ENCODE measurements at regions not wholly inside any gene's neighbourhood (a gene's known extent, or its start where the extent isn't known, plus 50 kb on each side); places are given as distances from the start of the nearest gene placed in this dataset.

GRCh38 chr7:89887489-89887888 lies 266.8 kb upstream of the STEAP1 start:
- TF ChIP-seq CTCF (IDR thresholded peaks at IDR 0.05) (no peak), POLR2A (IDR thresholded peaks at IDR 0.05) (no peak)
